22Rv1 (cell line): ENCODE measurements at regions not wholly inside any gene's neighbourhood (a gene's known extent, or its start where the extent isn't known, plus 50 kb on each side); places are given as distances from the start of the nearest gene placed in this dataset.

Experiments used
- H3K27ac ChIP-seq: fragments of 450-650 bp; 2 replicates; pipeline ENCODE4 v1.5.1; 2017
- ZFX ChIP-seq: fragments of 450-650 bp; IDR thresholded peaks from 2 replicates; pipeline ENCODE4 v1.6.1; 2017; ENCODE audit warnings: antibody characterized with exemption, borderline replicate concordance
- TF ChIP-seq, protein P1 (sequence below): fragments of 450-650 bp; IDR thresholded peaks from 2 replicates; pipeline ENCODE4 v1.5.1; 2017; ENCODE audit warnings: mild to moderate bottlenecking

- H3K27ac ChIP-seq: no peak overlapping the region
- no peak for TF ChIP-seq ZFX
- TF ChIP-seq, protein P1, sequence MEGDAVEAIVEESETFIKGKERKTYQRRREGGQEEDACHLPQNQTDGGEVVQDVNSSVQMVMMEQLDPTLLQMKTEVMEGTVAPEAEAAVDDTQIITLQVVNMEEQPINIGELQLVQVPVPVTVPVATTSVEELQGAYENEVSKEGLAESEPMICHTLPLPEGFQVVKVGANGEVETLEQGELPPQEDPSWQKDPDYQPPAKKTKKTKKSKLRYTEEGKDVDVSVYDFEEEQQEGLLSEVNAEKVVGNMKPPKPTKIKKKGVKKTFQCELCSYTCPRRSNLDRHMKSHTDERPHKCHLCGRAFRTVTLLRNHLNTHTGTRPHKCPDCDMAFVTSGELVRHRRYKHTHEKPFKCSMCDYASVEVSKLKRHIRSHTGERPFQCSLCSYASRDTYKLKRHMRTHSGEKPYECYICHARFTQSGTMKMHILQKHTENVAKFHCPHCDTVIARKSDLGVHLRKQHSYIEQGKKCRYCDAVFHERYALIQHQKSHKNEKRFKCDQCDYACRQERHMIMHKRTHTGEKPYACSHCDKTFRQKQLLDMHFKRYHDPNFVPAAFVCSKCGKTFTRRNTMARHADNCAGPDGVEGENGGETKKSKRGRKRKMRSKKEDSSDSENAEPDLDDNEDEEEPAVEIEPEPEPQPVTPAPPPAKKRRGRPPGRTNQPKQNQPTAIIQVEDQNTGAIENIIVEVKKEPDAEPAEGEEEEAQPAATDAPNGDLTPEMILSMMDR: no peak
These were observed 218.8 kb upstream of the TMPO start for GRCh38 chr12:98296462-98297079.

- TF ChIP-seq, protein P1: no peak
- no peak for TF ChIP-seq ZFX
- no peak overlapping the region for H3K27ac ChIP-seq
These were observed 217.9 kb upstream of the TMPO start for GRCh38 chr12:98297538-98297937.

DNA sequence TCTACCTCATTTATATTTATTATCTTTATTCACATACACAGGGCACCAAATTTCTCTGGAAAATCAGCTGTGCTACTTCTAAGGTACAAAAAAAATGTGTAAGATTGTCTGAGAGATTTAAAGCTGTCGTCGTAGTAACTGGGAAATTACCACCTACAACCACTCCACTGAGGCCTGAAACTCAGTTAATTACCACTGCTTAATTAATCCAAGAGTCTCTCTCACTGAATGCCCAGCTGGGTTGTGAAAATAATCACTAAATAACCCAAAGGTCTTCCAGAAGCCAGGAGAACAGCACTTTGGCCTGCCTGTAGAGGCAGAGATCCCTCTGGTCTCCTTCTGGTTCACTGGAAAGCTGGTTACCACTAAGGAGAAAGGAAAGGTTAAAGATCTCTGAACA is 207.2 kb upstream of the TMPO start:
- no peak for TF ChIP-seq ZFX
- TF ChIP-seq, protein P1: no peak
- no peak overlapping the region for H3K27ac ChIP-seq

DNA sequence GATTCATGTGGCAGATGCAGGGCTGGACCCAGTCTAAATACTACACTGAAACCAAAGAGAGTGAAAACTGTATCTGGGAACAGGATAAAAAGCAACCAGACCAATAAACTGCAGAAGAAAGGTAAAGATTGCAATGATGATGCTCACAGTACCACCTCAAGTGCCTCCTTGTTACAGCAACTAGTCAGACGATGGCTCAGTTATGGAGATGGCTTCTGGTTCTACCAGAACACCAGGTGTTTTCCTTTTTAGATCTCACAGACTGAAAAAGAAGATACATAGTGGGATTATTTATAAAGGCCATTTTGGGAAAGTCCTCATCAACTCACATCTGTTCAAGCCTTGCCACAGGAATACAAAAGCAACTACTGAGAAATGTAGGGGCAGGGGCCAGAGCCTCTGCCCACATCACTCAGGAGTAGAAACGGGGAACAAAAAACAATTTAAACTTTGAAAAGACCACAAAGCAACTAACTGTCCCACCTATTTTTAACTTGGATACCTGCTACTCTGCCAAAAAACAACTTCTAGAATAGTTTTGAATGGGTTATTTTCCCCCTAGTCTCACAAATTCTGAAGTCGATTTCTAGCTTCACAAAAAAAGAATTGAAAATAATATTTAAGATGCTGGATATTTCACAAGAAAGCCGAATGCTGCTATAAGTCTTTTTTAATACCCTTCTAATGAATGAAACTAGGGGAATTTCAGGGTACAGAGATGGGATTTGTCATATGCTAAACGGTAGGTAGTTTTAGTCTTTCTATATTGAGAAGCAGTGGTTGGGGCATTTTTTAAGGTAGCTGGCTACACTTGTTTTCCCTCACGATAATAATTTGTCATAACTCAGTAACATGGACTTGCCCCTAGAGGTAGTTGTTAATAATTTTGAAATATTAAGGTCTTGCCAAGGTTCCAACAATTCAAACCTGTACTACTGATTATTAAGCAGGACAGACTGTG is 197.2 kb upstream of the TMPO start:
- no peak overlapping the region for H3K27ac ChIP-seq
- TF ChIP-seq, protein P1: no peak
- TF ChIP-seq ZFX: no peak

DNA sequence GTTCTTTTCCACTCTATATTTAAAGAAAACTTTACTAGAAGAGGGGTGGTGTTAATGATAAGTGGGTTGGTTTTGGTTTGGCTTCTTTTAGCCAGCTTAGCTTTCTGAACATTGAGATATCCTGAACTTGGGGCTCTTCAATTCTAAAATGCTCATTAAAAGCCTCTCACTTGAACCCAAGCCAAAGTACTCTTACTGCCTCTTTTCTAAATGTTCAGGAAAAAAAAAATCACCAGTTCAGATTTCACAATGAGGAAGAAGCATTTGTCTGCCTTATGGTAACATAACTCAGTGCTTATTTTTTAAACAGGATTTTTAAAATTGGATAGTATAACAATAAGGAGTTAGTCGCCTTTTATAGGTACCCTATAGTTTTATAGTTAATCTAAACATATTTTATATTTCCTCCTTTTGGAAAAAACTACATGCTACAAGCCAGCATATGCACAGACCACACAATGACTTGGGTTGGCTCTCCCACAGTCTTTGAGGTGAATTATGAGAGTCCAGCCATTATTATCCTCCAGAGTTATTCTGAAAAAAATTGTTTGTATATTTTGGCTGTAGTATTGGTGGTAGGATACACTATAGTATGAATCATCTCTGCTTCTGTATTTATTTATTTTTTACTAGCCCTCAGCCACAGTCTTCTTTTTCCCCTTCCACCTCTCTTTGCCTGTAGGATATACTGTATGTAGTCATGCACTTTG is 195.5 kb upstream of the TMPO start:
- no peak overlapping the region for H3K27ac ChIP-seq
- TF ChIP-seq, protein P1: no peak
- no peak for TF ChIP-seq ZFX

DNA sequence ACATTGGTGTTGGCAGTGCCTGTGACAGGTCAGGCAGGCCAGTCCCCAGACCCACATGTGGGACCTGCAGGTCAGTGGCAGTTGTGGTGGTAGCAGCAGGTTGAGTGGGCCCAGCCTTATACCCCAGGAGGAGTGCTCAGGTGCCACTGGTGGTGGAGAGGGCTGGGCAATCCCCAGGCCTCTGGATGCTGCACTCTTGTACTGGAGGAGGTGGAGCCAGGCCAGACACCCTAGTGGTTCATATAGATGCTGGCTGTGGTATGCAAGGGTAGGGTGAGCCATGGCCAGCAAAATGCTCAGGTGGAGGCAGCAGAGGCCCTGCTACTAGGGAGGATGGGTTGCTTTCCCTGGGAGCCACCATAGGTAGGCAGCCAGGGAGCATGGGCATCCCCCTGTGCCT is 190.4 kb upstream of the TMPO start:
- no peak overlapping the region for H3K27ac ChIP-seq
- no peak for TF ChIP-seq ZFX
- TF ChIP-seq, protein P1: no peak
